ENCODE measurements at regions not wholly inside any gene's neighbourhood (a gene's known extent, or its start where the extent isn't known, plus 50 kb on each side); places are given as distances from the start of the nearest gene placed in this dataset.

- TF ChIP-seq CTCF (IDR thresholded peaks at IDR 0.05; ENCODE audit: low read depth, low read length, poor library complexity, severe bottlenecking) (no peak), EZH2phosphoT487 (IDR thresholded peaks at IDR 0.05; ENCODE audit: borderline replicate concordance, low read length) (no peak)
- H3K36me3 ChIP-seq (ENCODE audit: control insufficient read depth, low read length), result no peaks in the 10 kb centered on the region
- no peaks in the 10 kb centered on the region for H3K27me3 ChIP-seq (ENCODE audit: control insufficient read depth, low read length)
- no peaks in the 10 kb centered on the region for H4K20me1 ChIP-seq (ENCODE audit: control insufficient read depth, insufficient read depth, low read depth, low read length)
- no peak overlapping the region for H3K4me2 ChIP-seq (ENCODE audit: low read length)
- no peaks in the 10 kb centered on the region for H3F3A ChIP-seq (ENCODE audit: control insufficient read depth, insufficient read depth)
- H3K9me2 ChIP-seq (replicated peaks; ENCODE audit: control insufficient read depth, low read length), result no peaks in the 10 kb centered on the region
- H3K79me2 ChIP-seq (ENCODE audit: control insufficient read depth, low read length), result no peaks in the 10 kb centered on the region
- H3K27ac ChIP-seq (ENCODE audit: low read depth, low read length), result no peak overlapping the region
- H3K9me3 ChIP-seq (ENCODE audit: control insufficient read depth, insufficient read depth, low read length), result no peaks in the 10 kb centered on the region
- H3K4me3 ChIP-seq (ENCODE audit: low read length), result no peak overlapping the region
- no peaks in the 10 kb centered on the region for H3K4me1 ChIP-seq (ENCODE audit: control insufficient read depth, low read length)
These were observed 289.1 kb upstream of the ITGA1 start for GRCh38 chr5:52498607-52499006.

GRCh38 chr5:52502460-52502999 is 285.2 kb upstream of the ITGA1 start:
- TF ChIP-seq CTCF (IDR thresholded peaks at IDR 0.05; ENCODE audit: low read depth, low read length, poor library complexity, severe bottlenecking) (no peak), EZH2phosphoT487 (IDR thresholded peaks at IDR 0.05; ENCODE audit: borderline replicate concordance, low read length) (no peak)
- Histone ChIP-seq H3K9me3 (ENCODE audit: control insufficient read depth, insufficient read depth, low read length) (no peaks in the 10 kb centered on the region), H3K9me2 (replicated peaks; ENCODE audit: control insufficient read depth, low read length) (no peaks in the 10 kb centered on the region), H3K4me2 (ENCODE audit: low read length) (no peak overlapping the region), H3K4me1 (ENCODE audit: control insufficient read depth, low read length) (no peaks in the 10 kb centered on the region), H3F3A (ENCODE audit: control insufficient read depth, insufficient read depth) (no peaks in the 10 kb centered on the region), H3K4me3 (ENCODE audit: low read length) (no peak overlapping the region), H3K36me3 (ENCODE audit: control insufficient read depth, low read length) (no peaks in the 10 kb centered on the region), H3K27ac (ENCODE audit: low read depth, low read length) (no peak overlapping the region), H4K20me1 (ENCODE audit: control insufficient read depth, insufficient read depth, low read depth, low read length) (no peaks in the 10 kb centered on the region), H3K79me2 (ENCODE audit: control insufficient read depth, low read length) (no peaks in the 10 kb centered on the region), H3K27me3 (ENCODE audit: control insufficient read depth, low read length) (no peaks in the 10 kb centered on the region)

GRCh38 chr5:52504584-52505240 is 283.0 kb upstream of the ITGA1 start:
- Histone ChIP-seq H3K4me1 (ENCODE audit: control insufficient read depth, low read length) (no peaks in the 10 kb centered on the region), H3K9me3 (ENCODE audit: control insufficient read depth, insufficient read depth, low read length) (no peaks in the 10 kb centered on the region), H3K36me3 (ENCODE audit: control insufficient read depth, low read length) (no peaks in the 10 kb centered on the region), H3K4me3 (ENCODE audit: low read length) (no peak overlapping the region), H3K4me2 (ENCODE audit: low read length) (no peak overlapping the region), H3F3A (ENCODE audit: control insufficient read depth, insufficient read depth) (no peaks in the 10 kb centered on the region), H3K79me2 (ENCODE audit: control insufficient read depth, low read length) (no peaks in the 10 kb centered on the region), H3K27me3 (ENCODE audit: control insufficient read depth, low read length) (no peaks in the 10 kb centered on the region), H4K20me1 (ENCODE audit: control insufficient read depth, insufficient read depth, low read depth, low read length) (no peaks in the 10 kb centered on the region), H3K27ac (ENCODE audit: low read depth, low read length) (no peak overlapping the region), H3K9me2 (replicated peaks; ENCODE audit: control insufficient read depth, low read length) (no peaks in the 10 kb centered on the region)
- TF ChIP-seq CTCF (IDR thresholded peaks at IDR 0.05; ENCODE audit: low read depth, low read length, poor library complexity, severe bottlenecking), result no peak
- TF ChIP-seq EZH2phosphoT487 (IDR thresholded peaks at IDR 0.05; ENCODE audit: borderline replicate concordance, low read length), result no peak

All from DOHH2 (cell line).